ENCODE measurements at regions not wholly inside any gene's neighbourhood (a gene's known extent, or its start where the extent isn't known, plus 50 kb on each side); places are given as distances from the start of the nearest gene placed in this dataset.
"Not testable (repeated sequence)": the region's sequence is repeated elsewhere in the genome, so short reads cannot be mapped to it uniquely, and the experiment has no call there.

GRCh38 chr14:99029916-99030305, 242.1 kb downstream of the BCL11B start:
- no peak for DNase-seq (ENCODE audit: low spot score)

- DNase-seq (ENCODE audit: low spot score) = no peak
These were observed 241.5 kb downstream of the BCL11B start for GRCh38 chr14:99030454-99030853.

DNA sequence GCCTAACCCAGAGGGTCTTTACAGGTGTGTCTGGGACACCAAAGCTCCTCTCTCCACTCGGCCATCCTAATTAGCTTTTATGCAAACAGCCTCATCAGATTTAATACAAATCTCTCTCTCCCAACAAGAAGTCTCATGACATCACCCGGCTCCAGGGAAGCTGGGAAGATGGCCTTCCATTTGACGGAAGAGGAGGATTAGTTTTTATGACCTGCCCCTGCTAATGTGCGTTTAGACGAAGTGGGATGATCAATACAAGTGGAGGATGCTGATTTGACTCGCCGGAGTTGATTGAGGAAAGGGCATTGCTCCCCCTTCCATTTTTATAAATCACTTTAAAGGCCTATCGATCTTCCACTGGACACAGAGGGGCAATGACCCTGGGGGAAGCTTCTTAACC, 239.2 kb downstream of the BCL11B start:
- DNase-seq (ENCODE audit: low spot score) = no peak

DNA sequence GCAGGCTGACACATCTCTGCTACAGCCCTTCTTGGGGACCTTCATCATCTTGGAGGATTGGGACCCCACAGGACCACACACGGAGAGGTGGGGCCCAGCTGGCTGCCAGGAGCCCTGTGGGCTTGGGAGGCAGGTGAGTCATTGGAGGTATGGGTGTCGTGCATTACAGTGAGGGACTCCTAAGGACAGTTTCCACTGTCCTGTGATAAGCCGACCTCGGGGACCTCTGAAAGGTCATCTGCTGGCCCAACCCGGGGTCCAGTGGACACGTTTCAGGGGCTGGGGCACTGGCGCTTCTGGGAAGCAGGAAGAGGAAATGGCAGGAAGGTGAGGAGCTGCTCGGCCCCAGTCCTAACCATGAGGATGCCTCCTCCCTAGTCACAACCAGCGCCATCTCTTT, 238.0 kb downstream of the BCL11B start:
- DNase-seq (ENCODE audit: low spot score) = no peak

DNA sequence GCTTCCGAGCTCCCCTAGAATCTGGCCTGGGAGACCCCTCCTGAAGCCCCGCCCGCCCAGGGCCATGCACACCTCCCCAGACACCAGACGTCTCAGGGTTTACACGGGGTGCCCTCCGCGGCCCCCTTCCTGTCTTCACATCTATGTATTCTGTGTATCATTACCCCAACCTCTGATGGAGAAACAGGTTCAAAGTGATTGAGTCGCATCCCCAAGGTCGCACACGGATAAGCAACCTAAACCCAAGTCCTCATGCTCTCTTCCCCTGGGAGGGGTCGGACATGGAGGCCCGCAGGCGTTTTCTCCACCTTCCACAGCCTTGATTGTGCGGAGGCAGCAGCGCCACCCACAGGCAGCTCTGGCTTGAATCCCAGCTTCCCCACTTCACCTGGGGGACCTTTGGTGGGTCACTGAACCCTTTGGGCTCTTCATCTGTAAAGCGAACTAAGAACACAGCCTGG, 237.3 kb downstream of the BCL11B start:
- DNase-seq (ENCODE audit: low spot score) = no peak

DNA sequence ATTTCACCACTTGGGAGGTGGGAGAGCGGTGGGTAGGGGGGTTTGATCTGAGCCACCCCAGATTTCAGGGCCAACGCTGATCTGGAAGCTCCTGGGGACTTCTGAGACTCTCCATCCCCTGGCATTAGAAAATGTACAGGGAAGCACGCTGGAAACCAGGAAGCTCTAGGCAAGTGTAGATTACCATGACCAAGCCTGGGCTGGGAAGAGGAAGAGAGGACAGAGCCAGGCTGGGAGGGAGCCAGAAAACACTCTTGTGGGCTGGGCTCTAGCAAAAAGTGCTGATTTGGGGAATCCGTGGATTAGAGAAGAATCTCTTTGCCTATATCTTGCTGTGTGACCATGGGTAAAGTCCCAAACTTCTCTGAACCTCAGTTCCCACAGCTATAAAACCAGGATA, 236.7 kb downstream of the BCL11B start:
- no peak for DNase-seq (ENCODE audit: low spot score)

DNA sequence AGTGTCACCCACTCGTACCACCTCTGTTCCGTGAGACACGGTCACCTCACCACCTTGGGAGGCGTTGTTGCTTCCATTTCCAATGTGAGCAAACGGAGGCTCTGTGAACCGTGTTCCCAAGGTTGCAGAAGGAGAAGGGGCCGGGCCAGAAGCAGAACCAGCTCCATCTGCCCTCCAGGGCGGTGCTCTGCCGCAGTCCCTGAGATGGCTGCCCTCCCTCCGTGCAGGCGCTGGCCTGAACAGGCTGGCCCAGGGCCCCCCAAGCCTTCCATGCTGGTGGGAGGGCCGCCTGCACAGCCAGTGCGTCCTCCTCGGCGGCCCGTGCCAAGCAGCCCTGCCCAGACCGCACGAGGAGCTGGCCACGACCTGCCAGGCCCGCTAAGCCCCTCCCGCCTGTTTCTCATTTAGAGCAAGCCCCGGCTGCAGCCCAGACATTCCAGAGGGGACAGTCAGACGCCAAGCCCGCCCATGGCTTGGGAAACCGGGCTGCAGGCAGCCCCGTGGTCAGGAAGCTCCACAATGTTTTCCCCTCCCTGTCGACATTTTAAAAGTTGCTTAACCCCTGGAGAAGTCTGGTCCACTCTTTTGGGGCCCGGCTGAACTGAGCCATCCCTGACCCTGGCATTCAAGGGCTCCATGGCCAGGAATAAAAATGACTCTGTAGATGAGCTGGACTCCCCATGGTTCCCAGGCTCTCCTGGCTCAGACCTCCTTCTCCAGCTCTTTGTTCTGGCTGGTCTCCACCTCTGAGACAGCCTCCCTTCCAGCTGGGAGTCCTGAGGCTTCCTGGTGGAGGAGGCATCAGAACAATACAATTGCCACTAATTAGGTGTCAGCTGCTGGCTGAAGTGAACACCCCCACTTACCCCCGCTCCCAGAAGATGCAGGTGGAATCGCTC, 236.0 kb downstream of the BCL11B start:
- peak; percentile 89 for DNase-seq (ENCODE audit: low spot score)

DNA sequence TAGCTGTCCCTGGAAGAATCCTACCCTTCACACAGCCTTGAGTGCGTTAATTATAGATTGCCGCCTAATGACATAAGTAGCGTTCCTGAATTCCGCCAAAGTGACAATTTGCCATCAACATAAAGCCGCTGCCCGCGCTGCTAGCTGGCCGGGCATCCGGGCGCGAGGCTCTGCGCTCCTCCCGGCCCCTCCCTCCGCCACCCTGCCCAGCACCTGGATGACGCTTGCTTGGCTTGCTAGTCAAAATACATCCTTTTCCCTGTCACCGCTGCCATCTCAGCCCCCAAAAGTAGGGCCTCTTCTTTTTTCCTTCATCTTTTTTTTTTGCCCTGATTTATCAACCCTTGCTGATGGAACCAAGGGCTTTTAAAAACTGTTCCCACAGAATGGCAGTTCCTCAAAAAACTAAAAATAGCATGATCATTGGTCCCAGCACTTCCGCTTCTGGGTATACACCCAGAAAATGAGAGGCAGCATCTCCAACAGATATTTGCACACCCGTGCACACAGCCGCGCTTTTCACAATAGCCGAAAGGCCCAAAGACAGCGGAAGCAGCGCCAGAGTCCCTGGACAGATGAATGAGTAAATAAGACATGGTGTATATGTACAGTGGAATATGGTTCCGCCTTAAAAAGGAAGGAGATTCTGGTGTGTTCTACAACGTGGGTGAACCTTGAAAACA, 235.2 kb downstream of the BCL11B start:
- no peak for DNase-seq (ENCODE audit: low spot score)

DNA sequence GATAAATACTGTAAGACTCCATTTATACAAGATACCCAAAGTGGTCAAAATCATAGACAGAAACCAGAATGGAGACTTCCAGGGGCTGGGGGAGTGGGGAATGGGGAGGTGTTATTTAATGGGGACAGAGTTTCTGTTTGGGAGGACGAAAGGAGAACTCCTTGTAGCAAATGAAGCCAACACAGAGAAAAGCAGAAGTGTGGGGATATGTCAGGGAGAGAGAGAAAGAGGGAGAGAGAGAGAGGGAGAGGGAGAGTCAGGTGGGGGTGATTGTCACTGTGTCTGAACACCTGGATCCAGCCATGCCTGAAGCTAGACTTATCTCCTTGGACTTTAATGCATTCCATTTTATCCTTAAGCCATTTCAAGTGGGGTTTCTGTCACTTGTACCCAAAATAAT, 234.7 kb downstream of the BCL11B start:
- not testable (repeated sequence) for DNase-seq (ENCODE audit: low spot score)

- DNase-seq (ENCODE audit: low spot score) = no peak
These were observed 234.1 kb downstream of the BCL11B start for GRCh38 chr14:99037777-99038430.

DNA sequence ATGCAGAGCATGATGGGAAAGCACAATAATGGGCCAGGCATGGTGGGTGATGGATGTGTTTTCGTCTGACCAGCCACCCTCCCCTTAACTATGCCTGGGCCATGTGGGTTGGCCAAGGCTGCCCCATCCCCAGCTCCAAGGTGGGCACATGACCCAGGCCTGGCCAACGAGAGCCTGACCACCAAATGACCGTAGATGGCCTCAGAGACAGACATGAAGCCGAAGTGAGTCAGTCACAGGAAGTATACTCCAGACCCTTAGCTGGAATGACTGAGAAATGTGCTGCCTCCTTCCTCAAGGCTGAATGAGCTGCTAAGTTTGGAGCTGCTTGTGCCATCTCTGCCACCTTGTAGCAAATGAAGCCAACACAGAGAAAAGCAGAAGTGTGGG, 233.6 kb downstream of the BCL11B start:
- no peak for DNase-seq (ENCODE audit: low spot score)

DNA sequence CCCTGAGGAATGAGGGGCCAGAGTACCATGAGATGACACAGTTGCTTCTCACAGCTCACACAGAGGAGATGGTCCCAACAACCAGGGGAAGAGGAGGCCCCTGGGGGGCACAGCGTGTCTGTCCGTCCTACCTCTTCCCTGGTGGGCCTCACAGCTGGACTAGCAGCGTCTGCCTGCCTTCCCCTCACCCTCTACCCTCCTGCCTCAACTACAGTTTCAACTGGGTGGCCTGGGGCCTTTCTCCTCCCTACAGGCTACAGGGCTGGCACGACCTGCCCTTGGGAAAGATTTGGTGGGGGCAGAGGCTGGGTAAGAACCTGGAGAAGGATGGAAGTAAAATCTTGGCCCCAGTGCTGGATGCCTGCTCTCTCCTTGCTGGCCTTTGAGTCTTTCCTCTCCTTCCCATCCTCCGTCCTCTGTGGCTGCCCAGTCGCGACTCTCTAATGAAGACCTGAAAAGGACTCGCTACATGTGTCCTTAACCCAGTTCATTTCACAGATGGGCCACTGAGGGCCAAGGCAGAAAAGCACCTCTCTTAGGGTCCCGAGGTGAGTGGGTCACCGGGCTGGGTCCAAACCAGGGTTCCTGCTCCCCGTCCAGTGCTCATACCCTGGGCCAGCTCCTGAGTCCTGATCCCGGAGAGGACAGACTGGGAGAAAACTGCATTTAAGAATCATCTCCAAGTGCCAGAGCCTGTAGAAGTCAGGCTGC, 232.5 kb downstream of the BCL11B start:
- no peak for DNase-seq (ENCODE audit: low spot score)

- DNase-seq (ENCODE audit: low spot score) = no peak
These were observed 231.9 kb downstream of the BCL11B start for GRCh38 chr14:99040052-99040451.

- DNase-seq (ENCODE audit: low spot score) = no peak
These were observed 231.3 kb downstream of the BCL11B start for GRCh38 chr14:99040711-99041110.

GRCh38 chr14:99041141-99041819, 230.7 kb downstream of the BCL11B start:
- no peak for DNase-seq (ENCODE audit: low spot score)

DNA sequence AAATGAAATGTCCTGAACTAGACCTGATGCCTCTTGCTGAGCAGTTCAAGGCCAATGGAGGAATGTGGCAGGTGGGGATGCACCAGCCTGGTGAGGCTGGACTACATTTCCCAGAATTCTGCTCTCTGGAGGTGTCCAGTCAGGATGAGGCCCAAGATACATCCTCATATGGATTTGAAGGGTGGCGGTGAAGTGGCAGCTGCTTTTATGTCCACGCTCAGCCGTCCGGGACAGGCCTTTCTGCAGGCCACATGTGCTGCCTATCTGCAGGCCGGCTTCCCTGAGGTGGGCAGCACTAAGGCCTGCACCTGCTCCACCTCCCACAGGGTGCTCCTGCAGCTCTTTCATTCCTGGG, 230.2 kb downstream of the BCL11B start:
- DNase-seq (ENCODE audit: low spot score) = no peak

DNA sequence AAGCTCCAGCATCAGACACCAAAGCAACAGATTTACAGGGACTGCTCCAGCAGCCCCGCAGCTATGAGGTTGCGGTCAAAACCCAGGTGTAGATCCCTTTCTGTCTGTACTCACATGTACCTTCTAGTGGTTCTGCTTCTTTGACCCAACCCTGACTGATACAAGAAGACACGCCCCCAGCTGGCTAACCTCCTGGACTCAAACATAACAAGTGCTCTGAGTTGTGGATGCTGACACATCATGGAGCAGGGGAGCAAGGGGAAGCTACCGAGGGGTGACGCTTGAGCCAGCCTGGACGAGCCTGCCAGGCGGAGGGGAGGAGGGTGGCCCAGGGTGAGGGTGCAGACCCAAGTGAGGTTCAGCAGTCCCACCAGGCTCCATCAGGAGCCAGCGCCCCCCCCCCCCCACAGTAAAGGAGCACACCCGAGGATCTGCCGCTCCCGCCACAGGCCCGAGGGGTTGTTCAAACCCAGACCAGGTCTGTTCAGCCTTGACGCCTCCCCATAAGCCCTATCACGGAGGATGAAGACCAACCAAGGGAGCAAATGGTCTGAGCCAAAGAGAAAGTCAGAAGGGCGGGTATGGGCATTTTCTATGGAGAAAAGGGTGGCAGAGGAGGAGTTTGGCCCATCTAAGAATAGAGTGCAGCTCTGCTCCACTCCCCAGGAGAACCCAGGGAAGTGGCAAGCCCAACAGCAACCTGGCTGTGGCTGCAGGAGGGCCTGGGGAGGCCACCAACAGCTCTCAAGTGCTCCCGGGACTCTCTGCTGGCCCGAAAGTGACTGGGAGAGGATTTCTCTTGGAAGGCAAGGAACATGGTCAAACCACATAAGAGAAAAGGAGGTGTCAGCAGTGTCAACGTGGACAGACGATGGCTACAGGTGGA, 229.4 kb downstream of the BCL11B start:
- DNase-seq (ENCODE audit: low spot score) = no peak

DNA sequence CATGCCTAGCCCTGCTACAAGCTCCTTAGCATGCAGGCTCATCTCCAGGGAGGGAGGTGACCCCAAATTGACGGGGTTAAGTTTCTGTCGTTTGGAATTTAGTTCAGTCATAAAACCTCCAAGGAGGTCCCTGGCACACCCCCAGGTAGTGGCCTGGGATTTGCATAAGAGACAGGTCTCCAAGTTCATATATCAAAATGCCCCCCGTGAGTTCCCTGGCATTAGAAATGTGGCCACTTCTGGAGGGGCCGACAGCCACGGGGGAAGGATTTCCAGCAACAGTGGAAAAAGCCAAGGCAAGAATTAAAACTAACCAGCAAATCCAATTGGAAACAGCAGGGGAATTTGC, 228.8 kb downstream of the BCL11B start:
- no peak for DNase-seq (ENCODE audit: low spot score)

- DNase-seq (ENCODE audit: low spot score) = no peak
These were observed 228.2 kb downstream of the BCL11B start for GRCh38 chr14:99043756-99044155.

DNA sequence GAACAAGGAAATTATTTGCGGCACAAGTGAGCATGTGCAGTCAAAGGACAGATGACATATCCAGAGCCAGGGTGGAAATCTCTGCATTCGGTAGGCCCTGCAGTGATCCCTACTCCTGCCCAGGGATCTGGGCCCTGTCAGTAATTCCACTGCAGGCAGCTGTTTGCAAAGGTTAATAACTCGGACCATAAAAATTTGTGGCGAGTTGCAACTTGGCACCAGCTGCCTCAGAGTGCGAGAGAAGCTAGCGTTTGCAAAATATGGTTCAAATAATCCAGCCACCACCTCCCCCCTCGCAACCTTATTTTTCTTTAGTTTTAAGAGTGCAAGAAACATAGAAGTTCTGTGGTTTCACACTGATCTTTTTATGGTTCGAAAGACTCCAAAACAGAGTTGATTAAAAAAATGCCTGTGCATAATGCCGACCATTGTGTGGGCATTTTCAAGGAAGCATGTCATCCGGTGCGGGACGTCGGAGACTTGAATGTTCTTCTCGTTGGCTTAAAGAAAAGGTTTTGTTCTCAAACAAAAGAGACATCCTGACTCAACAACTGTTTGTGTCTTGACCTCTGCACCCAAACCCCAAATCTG, 224.5 kb downstream of the BCL11B start:
- no peak for DNase-seq (ENCODE audit: low spot score)

Measured in ureter (tissue), 1 donor.